Loucy (cell line): ENCODE measurements at regions not wholly inside any gene's neighbourhood (a gene's known extent, or its start where the extent isn't known, plus 50 kb on each side); places are given as distances from the start of the nearest gene placed in this dataset.
"Not testable (repeated sequence)": the region's sequence is repeated elsewhere in the genome, so short reads cannot be mapped to it uniquely, and the experiment has no call there.

Source experiments
- H2AFZ ChIP-seq: fragments of 200-600 bp; sonication (generic); 2 replicates; pipeline ENCODE4 v1.6.0; 2016; ENCODE audit warnings: antibody characterized with exemption, mild to moderate bottlenecking, low read length, moderate library complexity
- H3F3A ChIP-seq: fragments of 200-600 bp; 2 replicates; pipeline ENCODE4 v1.6.0; 2016; ENCODE audit warnings: antibody characterized with exemption, low read depth, mild to moderate bottlenecking
- H3K27me3 ChIP-seq: fragments of 200-600 bp; sonication (generic); 2 replicates; pipeline ENCODE4 v1.6.1; 2014; ENCODE audit warnings: low read length, mild to moderate bottlenecking; ENCODE audit not compliant: insufficient read depth, poor library complexity, severe bottlenecking
- H3K36me3 ChIP-seq: fragments of 200-600 bp; sonication (generic); 2 replicates; pipeline ENCODE4 v1.6.1; 2016; ENCODE audit warnings: low read length; ENCODE audit not compliant: insufficient read depth
- H3K4me1 ChIP-seq: fragments of 200-600 bp; sonication (generic); 2 replicates; pipeline ENCODE4 v1.5.1; 2014; ENCODE audit warnings: low read length, mild to moderate bottlenecking; ENCODE audit not compliant: insufficient read depth, poor library complexity, severe bottlenecking
- H3K4me2 ChIP-seq: fragments of 200-600 bp; sonication (generic); 2 replicates; pipeline ENCODE4 v1.6.0; 2014; ENCODE audit warnings: antibody characterized with exemption, low read length, low read depth, mild to moderate bottlenecking; ENCODE audit not compliant: poor library complexity, severe bottlenecking
- H3K4me3 ChIP-seq: fragments of 200-600 bp; sonication (generic); 2 replicates; pipeline ENCODE4 v1.5.1; 2014; ENCODE audit warnings: low read length, mild to moderate bottlenecking, mixed read lengths; ENCODE audit not compliant: poor library complexity, severe bottlenecking
- H3K79me2 ChIP-seq: fragments of 200-600 bp; sonication (generic); 2 replicates; pipeline ENCODE4 v1.6.1; 2014; ENCODE audit warnings: low read length; ENCODE audit not compliant: insufficient read depth
- H3K9ac ChIP-seq: fragments of 200-600 bp; sonication (generic); 2 replicates; pipeline ENCODE4 v1.6.0; 2014; ENCODE audit warnings: mild to moderate bottlenecking, low read depth, low read length, moderate library complexity; ENCODE audit not compliant: poor library complexity, severe bottlenecking
- H3K9me2 ChIP-seq: fragments of 200-600 bp; sonication (generic); replicated peaks from 2 replicates; pipeline ENCODE4 v1.6.1; 2016; ENCODE audit warnings: low read depth, low read length, mixed read lengths
- H3K9me3 ChIP-seq: fragments of 200-600 bp; sonication (generic); 2 replicates; pipeline ENCODE4 v1.6.1; 2014; ENCODE audit warnings: mild to moderate bottlenecking, antibody characterized with exemption, low read length, low read depth; ENCODE audit not compliant: insufficient read depth
- H4K20me1 ChIP-seq: fragments of 200-600 bp; sonication (generic); 2 replicates; pipeline ENCODE4 v1.6.0; 2014; ENCODE audit warnings: antibody characterized with exemption, low read length, mild to moderate bottlenecking; ENCODE audit not compliant: insufficient read depth, poor library complexity, severe bottlenecking

GRCh38 chr4:49211396-49212194, 225.5 kb downstream of the CWH43 start:
- H2AFZ ChIP-seq, H3K9ac ChIP-seq, H3K9me2 ChIP-seq, H3K27me3 ChIP-seq, H3K36me3 ChIP-seq, H3K4me3 ChIP-seq, H3K4me2 ChIP-seq, H3K79me2 ChIP-seq, H3F3A ChIP-seq, H3K9me3 ChIP-seq, H4K20me1 ChIP-seq, H3K4me1 ChIP-seq: not testable (repeated sequence)

GRCh38 chr4:49213250-49213649, 227.2 kb downstream of the CWH43 start:
- H3K27me3 ChIP-seq, H3K9me2 ChIP-seq, H3K4me2 ChIP-seq, H4K20me1 ChIP-seq, H3K79me2 ChIP-seq, H3K4me3 ChIP-seq, H2AFZ ChIP-seq, H3K4me1 ChIP-seq, H3K36me3 ChIP-seq, H3K9ac ChIP-seq, H3K9me3 ChIP-seq, H3F3A ChIP-seq: not testable (repeated sequence)

- H3K9me2 ChIP-seq, H3K9ac ChIP-seq, H3K27me3 ChIP-seq, H4K20me1 ChIP-seq, H3K36me3 ChIP-seq, H3K4me3 ChIP-seq, H3F3A ChIP-seq, H3K4me1 ChIP-seq, H3K4me2 ChIP-seq, H3K9me3 ChIP-seq, H3K79me2 ChIP-seq, H2AFZ ChIP-seq: not testable (repeated sequence)
Observed at GRCh38 chr4:49213750-49214149, 227.7 kb downstream of the CWH43 start.

GRCh38 chr4:49214453-49215081, 228.5 kb downstream of the CWH43 start:
- not testable (repeated sequence) for H3K4me1 ChIP-seq, H3K27me3 ChIP-seq, H3K36me3 ChIP-seq, H3K4me2 ChIP-seq, H3K9ac ChIP-seq, H3K9me3 ChIP-seq, H2AFZ ChIP-seq, H3F3A ChIP-seq, H3K79me2 ChIP-seq, H3K9me2 ChIP-seq, H3K4me3 ChIP-seq, H4K20me1 ChIP-seq

- H3K4me1 ChIP-seq, H3K4me3 ChIP-seq, H3K36me3 ChIP-seq, H4K20me1 ChIP-seq, H2AFZ ChIP-seq, H3K9ac ChIP-seq, H3K27me3 ChIP-seq, H3K9me3 ChIP-seq, H3F3A ChIP-seq, H3K9me2 ChIP-seq, H3K4me2 ChIP-seq, H3K79me2 ChIP-seq: not testable (repeated sequence)
Observed at GRCh38 chr4:49215082-49215479, 229.0 kb downstream of the CWH43 start.

GRCh38 chr4:49216606-49217005, 230.5 kb downstream of the CWH43 start:
- not testable (repeated sequence) for H3K9ac ChIP-seq, H3K27me3 ChIP-seq, H3K9me2 ChIP-seq, H2AFZ ChIP-seq, H3K4me2 ChIP-seq, H3F3A ChIP-seq, H3K4me3 ChIP-seq, H3K36me3 ChIP-seq, H4K20me1 ChIP-seq, H3K9me3 ChIP-seq, H3K79me2 ChIP-seq, H3K4me1 ChIP-seq
